NT2/D1 (cell line): ENCODE measurements at regions not wholly inside any gene's neighbourhood (a gene's known extent, or its start where the extent isn't known, plus 50 kb on each side); places are given as distances from the start of the nearest gene placed in this dataset.

Experiments used
- SUZ12 ChIP-seq: IDR thresholded peaks from 2 replicates; pipeline ENCODE4 v1.6.1; 2011; ENCODE audit not compliant: insufficient read length, insufficient read depth; ENCODE audit errors: extremely low read depth
- YY1 ChIP-seq: IDR thresholded peaks from 2 replicates; pipeline ENCODE4 v1.6.1; 2011; ENCODE audit not compliant: insufficient read length, insufficient read depth

GRCh38 chr4:153962311-153963039 lies 173.6 kb upstream of the SFRP2 start:
- TF ChIP-seq SUZ12, result no peak
- TF ChIP-seq YY1, result no peak
